NCI-H128 (cell line): ENCODE measurements at regions not wholly inside any gene's neighbourhood (a gene's known extent, or its start where the extent isn't known, plus 50 kb on each side); places are given as distances from the start of the nearest gene placed in this dataset.

ENCODE experiments used
- DNase-seq: peaks from one replicate; lab custom pipeline; 2025; ENCODE audit not compliant: unreplicated experiment; lab: John Stamatoyannopoulos, UW

DNA sequence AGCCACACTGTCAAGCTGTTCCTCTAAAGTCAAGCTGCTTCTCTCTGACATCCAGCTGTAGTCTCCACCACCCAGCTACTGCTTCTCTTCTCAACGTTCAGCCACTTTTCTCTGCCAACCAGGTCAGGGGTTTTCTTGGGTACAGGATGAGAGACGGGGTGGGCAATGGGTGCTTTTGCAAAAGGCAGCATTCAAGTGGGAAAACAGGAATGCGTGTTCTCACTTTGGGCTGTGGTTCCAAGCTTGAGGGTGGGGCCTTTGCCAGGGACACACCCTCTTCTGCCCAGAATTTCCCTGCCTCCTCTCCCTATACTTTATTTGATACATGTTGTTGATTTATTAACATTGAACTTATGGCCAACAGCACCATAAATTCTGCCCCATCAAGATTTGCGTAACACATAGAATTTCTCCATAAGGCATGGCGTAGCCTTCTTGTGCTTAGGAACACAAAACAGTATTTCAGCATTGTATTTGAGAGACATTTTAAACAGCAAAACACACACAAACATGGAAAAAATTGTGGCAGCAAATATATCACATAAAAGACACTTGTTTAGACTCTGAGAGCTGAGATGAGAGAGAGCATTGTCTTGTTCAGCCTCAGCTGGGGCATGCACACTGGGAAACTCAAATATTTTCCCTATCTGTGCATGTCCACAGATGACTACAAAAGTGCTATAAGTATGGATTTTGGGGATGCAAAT, 392.8 kb downstream of the SLITRK6 start:
- no peak for DNase-seq

DNA sequence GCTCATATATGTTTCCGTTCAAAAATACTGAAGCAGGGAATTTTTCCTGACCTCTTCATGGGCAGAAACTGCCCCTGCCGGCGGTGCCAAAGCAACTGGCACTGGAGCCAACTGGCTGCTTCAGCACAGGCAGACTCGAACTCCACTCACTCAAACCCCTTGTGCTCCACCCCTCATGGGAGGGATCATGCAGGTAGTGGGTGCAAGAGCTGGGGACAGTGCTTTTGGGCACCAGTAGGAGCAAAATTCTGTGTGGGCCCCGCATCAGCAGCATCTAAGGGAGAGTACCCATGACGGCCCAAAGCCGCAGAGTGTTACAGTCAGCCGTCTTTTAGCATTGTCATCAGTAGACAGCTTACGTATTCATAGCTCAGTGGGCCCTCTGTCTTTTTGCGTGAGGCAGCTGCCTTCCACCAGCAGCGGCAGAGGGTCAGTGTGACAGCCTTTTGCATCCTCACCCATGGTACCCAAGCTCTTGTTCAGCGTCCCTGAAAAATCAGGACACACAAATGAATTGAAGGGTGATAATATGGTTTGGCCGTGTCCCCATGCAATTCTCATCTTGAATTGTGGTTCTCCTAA, 393.8 kb downstream of the SLITRK6 start:
- DNase-seq = no peak

DNA sequence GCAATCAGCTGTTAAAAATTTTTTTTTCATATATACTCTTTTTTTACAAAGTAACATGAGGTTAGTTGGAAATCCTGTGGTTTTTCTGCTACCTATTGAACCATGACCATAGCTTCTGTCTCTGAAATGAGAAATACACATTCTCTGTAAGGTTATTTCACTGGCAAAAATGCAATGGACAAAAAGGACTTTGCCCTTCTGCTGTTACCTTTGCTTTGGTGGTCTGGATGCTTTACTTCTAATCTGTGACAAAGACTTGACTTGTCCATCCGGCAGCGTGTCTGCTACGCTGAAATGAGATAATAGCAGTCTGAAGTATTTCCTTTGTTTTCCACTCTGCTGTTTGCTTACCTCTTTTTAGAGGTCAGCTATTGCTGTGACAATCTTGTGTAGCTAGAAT, 412.8 kb downstream of the SLITRK6 start:
- DNase-seq = no peak

DNA sequence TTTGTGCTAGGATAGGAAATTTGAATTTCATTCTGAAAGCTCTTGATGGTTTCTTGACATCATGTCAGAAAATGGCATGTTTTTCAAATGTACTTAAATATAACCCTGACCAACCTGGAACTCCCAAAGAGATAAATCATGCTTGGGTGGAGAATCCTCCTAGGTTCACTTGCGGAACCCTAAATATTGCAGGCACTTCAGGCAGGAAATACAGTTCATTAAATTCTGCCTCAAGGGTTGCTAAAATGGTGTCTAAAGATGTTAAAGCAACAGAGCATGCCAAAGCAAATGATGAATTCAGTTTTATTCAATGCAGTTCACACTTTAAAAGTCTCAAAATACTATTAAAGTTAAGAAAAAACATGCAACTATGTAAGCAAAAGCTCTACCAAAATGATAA, 415.9 kb downstream of the SLITRK6 start:
- no peak for DNase-seq

DNA sequence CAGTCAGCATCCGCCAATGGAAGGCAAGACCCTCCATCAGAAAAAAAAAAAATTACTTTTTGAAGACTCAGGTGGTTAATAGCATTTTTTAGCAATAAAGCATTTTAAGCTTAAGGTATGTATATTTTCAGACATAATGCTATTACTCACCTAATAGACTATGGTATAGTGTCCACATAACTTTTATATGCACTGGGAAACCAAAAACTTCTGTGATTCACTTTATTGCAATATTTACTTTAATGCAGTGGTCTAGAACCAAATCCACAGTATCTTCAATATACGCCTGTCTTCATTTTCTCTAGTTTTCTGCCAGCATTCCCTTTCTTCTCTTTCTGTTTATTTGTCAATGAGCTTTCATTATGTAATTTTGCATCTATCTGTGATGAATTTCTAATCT, 418.1 kb downstream of the SLITRK6 start:
- no peak for DNase-seq

DNA sequence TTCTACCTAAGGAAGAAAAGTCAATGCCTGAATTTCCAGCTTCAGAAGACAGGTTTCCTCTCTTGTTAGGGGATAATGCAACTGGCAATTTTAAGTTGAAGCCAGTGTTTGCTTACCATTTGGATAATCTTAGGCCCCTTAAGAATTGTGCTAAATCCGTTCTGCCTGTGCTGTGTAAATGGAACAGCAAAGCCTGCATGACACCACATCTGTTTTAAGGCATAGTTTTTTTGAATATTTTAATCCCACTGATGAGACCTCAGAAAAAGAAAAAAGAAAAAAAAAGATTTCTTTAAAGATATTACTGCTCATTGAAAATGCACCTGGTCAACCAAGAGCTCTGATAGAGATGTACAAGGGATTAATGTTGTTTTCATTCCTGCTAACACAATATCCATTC, 419.2 kb downstream of the SLITRK6 start:
- DNase-seq = no peak

DNA sequence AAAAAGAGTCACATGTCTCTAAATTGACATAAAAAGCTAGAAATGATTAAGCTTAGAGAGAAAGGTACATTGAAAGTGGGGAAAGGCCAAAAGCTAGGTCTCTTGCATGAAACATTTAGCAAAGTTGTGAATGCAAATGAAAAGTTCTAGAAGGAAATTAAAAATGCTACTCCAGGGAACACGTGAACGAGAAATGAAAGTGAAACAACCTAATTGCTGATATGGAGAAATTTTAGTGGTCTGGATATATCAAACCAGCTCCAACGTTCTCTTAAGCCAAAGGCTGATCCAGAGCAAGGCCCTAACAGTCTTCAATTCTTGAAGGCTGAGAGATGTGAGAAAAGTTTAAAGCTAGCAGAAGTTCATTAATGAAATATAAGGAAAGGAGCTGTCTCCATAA, 419.8 kb downstream of the SLITRK6 start:
- no peak for DNase-seq

DNA sequence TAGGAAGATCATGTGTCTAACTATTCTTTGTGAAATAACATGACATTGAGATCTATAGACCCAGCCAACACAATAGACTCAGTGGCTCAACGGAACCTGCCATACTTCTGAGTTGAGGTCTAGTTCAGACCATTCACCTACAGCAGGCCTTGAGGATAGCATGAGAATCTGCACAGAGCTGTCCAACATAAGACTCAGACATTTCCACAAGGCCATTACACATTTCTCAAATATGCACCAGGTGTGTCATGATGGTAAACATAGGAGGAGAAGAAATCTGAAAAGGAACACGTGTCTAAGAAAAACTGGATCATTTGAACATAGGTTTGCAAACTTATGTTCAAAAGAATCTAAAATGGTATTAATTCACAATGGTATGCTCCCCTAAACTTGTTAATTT, 421.4 kb downstream of the SLITRK6 start:
- DNase-seq = no peak

DNA sequence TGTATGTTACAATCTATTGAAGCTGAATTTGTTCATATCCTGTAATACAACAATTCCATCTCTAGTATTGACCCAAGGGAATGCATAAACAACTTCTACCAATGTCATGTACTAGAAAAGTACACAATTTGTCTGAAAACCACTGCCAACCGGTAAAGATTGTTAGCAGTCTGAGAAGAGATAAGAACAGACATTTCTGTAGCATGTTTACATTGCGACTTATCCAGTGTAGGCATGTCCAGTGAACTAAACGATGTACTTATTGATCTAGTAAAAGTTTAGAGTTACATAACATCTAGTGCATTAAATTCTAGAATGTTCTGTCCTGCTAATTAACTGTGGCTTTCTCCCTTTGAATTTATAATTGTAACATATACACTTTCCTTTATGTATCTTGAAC, 425.9 kb downstream of the SLITRK6 start:
- DNase-seq = no peak

DNA sequence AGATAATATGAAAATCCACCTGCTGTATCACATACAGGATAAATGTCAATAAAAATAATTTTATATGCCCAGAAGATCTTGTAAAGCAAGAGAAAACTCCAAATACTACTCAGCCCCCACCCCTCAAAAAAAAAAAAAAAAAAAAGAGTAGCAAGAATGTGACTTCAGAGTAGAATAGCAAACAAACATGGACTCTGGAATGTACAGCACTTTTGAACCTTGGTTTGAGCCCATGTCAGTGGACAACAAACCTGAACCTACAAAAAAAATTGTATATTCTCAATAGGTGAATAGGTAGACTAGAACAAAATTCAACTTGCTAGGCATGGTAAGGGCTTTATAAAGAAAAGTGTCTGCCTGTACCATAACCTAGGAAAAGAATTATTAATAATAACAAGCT, 428.0 kb downstream of the SLITRK6 start:
- DNase-seq = no peak

DNA sequence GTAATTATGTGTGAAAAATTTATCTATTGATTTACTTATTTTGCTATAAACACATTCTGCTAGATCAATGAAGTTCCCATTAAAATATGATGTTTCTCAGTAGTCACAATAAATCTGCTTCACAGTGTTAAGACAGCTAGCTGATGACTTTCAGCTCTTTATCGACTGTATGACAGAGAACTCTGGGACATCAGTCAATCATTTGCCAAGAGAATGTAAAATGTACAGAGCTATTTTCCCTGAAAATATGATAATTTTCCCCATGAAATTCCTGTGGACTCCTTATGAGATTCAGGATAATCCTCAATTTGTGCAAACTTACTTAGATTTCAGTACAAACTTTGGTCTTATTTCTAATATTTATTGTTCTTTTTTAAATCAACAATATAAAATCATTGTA, 430.5 kb downstream of the SLITRK6 start:
- no peak for DNase-seq

DNA sequence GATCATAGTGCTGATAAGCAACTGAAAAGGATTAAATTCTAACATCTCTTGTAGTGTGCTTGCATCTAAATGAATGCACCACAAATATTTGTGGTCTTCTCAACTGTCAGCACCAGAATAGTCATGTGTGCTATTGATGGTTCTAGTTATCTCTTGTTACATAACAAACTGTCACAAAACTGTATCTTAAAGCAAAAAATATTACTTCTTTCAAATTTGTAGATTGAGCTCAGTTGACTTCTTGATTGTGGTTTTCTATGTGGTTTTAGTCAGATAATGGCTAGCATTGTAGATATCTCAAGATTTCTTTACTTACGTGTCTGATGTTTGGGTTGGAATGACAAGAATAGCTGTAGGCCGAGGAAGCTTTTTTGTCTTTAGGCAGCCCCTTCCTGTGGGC, 431.3 kb downstream of the SLITRK6 start:
- DNase-seq = no peak

DNA sequence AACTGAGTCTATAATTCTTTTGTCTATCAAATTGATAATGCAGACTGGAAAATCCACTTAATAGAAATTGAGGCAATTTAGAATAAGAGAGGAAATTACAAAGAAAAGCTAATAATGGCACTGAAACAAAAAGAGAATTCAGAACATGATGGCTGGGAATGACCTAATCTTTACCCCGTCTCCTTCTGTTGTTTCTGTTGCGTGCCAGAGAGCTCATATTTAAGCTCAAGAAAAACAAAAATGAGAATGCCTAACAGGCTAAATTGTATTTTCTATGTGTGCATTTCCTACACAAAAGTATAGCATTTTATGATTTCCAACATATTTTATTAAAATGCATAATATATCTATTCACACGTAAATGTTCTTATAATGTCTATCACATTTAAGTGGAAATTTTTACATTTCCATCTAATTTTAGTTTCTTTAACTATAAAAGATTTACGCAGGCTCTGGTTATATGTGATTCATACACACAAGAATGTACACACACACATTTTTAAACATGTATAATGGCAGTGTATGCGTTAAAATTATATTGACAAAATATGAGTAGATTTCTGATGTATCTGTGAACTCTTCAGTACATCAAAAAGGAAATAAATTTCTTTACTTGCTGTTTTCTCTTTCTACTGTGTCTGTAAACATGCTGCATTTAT, 432.3 kb downstream of the SLITRK6 start:
- no peak for DNase-seq

DNA sequence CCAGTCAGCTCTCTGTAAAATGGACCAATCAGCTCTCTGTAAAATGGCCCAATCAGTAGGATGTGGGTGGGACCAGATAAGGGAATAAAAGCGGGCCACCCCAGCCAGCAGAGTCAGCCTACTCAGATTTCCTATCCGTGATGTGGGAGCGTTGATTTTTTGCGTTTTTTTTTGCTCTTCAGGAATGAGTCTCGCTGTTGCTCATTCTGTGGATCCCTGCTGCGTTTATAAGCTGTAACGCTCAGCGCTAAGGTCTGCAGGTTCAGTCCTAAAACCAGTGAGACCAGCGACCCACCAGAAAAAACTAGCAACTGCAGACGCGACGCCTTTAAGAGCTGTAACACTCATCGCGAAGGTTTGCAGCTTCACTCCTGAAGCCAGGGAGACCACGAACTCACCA, 435.7 kb downstream of the SLITRK6 start:
- no peak for DNase-seq

DNA sequence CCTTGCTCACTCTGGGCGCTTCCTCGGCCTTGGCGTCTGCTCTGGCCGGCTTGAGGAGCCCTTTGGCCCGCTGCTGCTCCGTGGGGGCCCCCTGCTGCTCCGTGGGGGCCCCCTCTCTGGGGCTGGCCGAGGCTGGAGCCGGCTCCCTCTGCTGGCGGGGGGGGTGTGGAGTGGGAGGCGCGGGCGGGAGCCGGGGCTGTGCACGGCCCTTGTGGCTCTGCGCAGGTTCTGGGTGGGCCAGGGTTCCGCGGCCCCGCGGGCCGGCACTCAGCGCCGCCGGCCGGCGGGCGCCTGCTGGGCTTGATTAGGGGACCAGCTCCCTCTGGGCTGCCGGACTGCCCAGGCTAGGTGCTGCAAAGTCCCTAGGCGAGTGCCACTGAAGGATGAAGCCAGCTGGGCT, 436.2 kb downstream of the SLITRK6 start:
- DNase-seq = no peak

DNA sequence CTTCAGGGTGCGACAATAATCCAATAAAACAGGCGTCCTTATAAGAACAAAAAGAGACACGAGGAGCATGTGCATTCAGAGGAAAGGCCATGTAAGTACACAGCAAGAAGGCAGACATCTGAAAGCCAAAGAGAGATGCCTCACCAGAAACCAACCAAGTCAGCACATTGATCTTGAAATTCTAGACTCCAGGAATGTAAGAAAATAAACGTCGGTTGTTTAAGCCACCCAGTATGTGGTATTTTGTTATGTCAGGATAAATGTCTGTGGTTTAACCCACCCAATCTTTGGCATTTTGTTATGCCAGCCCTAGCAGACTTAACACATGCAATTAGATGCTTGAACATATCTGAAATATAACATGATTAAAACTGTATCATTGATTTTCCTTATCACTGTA, 452.0 kb downstream of the SLITRK6 start:
- DNase-seq = no peak

DNA sequence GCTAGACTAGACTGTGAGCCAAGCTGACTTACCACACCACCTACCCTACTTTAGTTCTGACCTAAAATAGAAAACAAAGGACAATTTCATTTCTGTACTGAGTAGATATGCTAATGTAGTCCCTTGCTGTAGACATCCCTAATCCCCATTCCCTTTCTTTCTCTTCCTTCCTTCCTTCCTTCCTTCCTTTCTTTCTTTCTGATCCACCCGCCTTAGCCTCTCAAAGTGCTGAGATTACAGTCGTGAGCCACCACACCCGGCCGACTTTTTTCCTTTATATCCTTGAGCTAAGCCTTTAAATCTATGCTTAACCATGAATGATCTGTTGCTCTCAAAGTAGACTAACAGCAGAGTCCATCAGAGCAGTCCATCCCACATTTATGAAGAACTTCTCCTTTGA, 465.0 kb downstream of the SLITRK6 start:
- no peak for DNase-seq

DNA sequence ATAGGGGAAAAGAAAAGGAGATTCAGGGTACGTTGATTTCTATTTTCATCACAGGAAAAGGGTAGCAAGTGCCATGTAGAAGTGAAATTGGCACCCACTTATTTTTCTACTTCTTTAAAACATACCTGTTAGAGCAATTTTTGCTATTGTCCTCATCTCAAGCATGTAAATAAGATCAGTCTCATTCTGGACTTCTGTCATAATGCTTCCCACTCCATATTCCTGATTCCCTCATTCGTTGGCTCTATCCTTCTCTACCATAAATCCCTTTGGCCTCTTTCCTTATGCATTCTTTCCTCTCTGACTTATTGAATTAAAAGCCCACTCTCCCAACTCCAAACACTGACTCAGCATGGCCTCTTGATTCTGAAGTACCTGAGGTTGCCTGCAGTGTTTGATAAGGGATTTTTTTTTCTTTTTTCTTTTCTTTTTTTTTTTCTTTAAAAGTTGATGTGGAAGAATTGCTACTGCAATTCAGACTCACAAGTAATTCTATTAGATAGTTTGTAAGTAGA, 465.7 kb downstream of the SLITRK6 start:
- DNase-seq = no peak

DNA sequence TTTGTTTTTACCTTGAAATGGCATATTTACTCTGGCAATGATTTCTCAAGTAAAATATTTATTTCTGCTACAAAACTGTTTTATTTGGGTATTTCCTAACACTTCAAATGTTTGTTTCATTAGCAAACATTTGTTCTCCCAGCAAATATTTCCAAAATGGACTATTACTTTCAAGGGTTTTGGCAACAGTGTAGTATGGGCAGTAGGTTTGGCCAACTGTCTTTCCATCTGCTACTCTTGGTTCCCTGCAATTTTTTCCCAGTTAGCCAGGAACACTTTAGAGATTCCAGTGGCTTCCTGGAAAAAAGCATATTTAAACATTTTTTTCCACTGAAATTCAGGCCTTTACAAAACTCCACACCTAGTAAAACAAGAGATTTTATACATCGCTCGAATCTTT, 466.6 kb downstream of the SLITRK6 start:
- DNase-seq = no peak

DNA sequence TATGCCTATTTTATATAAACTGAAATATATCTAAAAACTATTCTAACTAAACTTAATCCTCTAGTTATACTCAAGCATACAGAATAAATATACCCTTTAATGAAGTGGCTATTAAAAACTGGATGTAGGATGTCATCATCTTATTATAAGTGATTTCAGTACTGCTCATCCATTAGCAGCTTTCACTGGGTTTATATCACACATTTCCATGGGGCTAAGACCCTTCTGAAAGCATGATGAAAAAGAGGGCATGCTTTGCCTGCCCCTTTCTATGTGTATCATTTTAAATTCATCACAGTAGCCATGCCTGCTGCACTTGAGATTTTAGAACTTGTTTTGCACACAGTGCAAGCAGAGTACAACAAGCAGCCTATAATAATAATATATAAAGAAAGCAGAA, 477.5 kb downstream of the SLITRK6 start:
- no peak for DNase-seq

DNA sequence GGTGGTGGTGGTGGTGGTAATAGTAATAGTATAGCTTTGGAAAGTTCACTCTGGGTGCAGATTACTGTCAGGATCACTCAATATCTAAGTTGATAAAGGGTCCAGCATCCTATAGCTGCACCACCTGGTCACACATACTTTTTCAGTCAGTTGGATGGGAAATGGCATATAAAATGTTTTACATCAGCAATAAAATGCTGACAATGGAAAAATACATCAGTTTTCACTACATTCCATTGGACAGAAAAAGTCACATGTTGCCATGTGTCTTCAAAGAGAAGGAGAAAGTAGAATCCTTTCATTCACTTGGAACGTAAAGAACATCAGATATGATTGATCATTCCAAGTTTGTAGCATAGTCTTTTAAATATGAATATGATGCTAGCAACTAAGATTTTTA, 481.4 kb downstream of the SLITRK6 start:
- no peak for DNase-seq

DNA sequence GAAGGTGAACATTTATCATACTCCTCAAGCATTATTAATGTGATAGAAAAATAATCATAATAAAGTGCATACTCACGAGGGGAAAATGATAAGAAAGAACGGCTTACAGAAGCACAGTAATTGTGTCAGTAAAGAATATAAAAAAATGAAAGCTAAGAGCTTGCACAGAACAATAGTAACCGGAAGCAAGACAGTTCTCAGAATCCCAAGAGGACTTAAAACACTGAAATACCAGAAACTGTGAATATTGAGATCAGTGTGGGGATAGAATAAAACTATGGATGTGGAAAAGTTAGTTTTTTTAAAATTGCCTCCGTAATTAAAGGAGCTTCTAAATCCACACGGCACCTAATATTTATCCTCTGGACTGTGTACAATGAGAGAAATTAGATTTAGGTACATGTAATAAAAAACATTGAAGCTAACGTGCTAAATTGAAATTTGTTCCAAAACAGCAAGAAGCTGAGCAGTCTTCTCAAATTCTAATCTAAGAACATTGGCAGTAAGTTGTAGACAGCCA, 482.7 kb downstream of the SLITRK6 start:
- no peak for DNase-seq
